Keratinocyte (primary cell): ENCODE measurements at regions not wholly inside any gene's neighbourhood (a gene's known extent, or its start where the extent isn't known, plus 50 kb on each side); places are given as distances from the start of the nearest gene placed in this dataset.

ENCODE experiments used
- DNase-seq: peaks from one replicate; pipeline ENCODE4 v3.0.0-alpha.2; 2011; ENCODE audit warnings: low read depth, missing footprints, low spot score
- FAIRE-seq: peaks from 2 replicates; lab custom pipeline; 2011; peaks lifted over from hg19 to GRCh38; lab: Jason Lieb, UNC
- H2AFZ ChIP-seq: 2 replicates; pipeline ENCODE4 v1.6.0; 2012; ENCODE audit warnings: low read length, control low read depth, inconsistent platforms; ENCODE audit not compliant: control insufficient read depth
- H3K27ac ChIP-seq: 2 replicates; pipeline ENCODE4 v1.5.1; 2011; ENCODE audit warnings: low read length; ENCODE audit not compliant: control insufficient read depth, insufficient read depth
- H3K27me3 ChIP-seq: 3 replicates; pipeline ENCODE4 v1.6.0; 2011; ENCODE audit warnings: low read length; ENCODE audit not compliant: control insufficient read depth, insufficient read depth; ENCODE audit errors: extremely low read depth
- H3K36me3 ChIP-seq, 2 experiments: 2 replicates in 1 of 2; 3 replicates in 1 of 2; pipeline ENCODE4 v1.5.1; 2011; ENCODE audit warnings: low read length in 2 of 2, mild to moderate bottlenecking in 1 of 2; ENCODE audit not compliant: control insufficient read depth in 2 of 2, insufficient read depth in 2 of 2; ENCODE audit errors: extremely low read depth in 1 of 2
- H3K4me1 ChIP-seq: 3 replicates; pipeline ENCODE4 v1.5.1; 2011; ENCODE audit warnings: low read length; ENCODE audit not compliant: control insufficient read depth, insufficient read depth; ENCODE audit errors: extremely low read depth
- H3K4me2 ChIP-seq: 3 replicates; pipeline ENCODE4 v1.6.0; 2011; ENCODE audit warnings: low read depth, low read length; ENCODE audit not compliant: control insufficient read depth, insufficient read depth; ENCODE audit errors: extremely low read depth
- H3K4me3 ChIP-seq, 3 experiments: fragments of 200-600 bp in 1 of 3; sonication (generic) in 1 of 3; 2 replicates in 2 of 3; 3 replicates in 1 of 3; pipeline ENCODE4 v1.5.1; 2011 to 2016; ENCODE audit warnings: low read length in 3 of 3, mild to moderate bottlenecking in 3 of 3, control low read depth in 2 of 3, inconsistent platforms in 1 of 3, low read depth in 1 of 3, mixed read lengths in 1 of 3, mixed run types in 1 of 3, moderate library complexity in 1 of 3; ENCODE audit not compliant: control insufficient read depth in 2 of 3, insufficient read depth in 2 of 3; ENCODE audit errors: extremely low read depth in 1 of 3
- H3K79me2 ChIP-seq: 2 replicates; pipeline ENCODE4 v1.6.0; 2012; ENCODE audit warnings: low read length; ENCODE audit not compliant: control insufficient read depth, insufficient read depth
- H3K9ac ChIP-seq: 3 replicates; pipeline ENCODE4 v1.6.0; 2011; ENCODE audit warnings: low read length; ENCODE audit not compliant: control insufficient read depth, insufficient read depth; ENCODE audit errors: extremely low read depth
- H3K9me1 ChIP-seq: 3 replicates; pipeline ENCODE4 v1.6.0; 2011; ENCODE audit warnings: low read length; ENCODE audit not compliant: control insufficient read depth, insufficient read depth; ENCODE audit errors: extremely low read depth
- H3K9me3 ChIP-seq: 2 replicates; pipeline ENCODE4 v1.5.1; 2012; ENCODE audit warnings: low read depth, low read length; ENCODE audit not compliant: control insufficient read depth
- H4K20me1 ChIP-seq: 3 replicates; pipeline ENCODE4 v1.6.0; 2011; ENCODE audit warnings: low read length; ENCODE audit not compliant: control insufficient read depth, insufficient read depth; ENCODE audit errors: extremely low read depth
- CTCF ChIP-seq, 3 experiments: IDR thresholded peaks in 1 of 3; conservative IDR thresholded peaks in 1 of 3; optimal IDR thresholded peaks in 1 of 3; 2 replicates in 2 of 3; 3 replicates in 1 of 3; pipeline versions ENCODE3 to v1.5.1; 2011; ENCODE audit warnings: low read length in 3 of 3, mild to moderate bottlenecking in 3 of 3, moderate library complexity in 2 of 3, control low read depth in 1 of 3, inconsistent platforms in 1 of 3; ENCODE audit not compliant: insufficient read depth in 2 of 3; ENCODE audit errors: extremely low read depth in 1 of 3
- EZH2 ChIP-seq: IDR thresholded peaks from one replicate; pipeline ENCODE4 v1.6.1; 2012; ENCODE audit warnings: inconsistent platforms, mild to moderate bottlenecking, low read length, moderate library complexity
- dilution Hi-C: fragments of 300-500 bp; cut with MboI; formaldehyde crosslinking; loops from one replicate; pipeline ENCODE4 v1.7.0; 2020; ENCODE audit warnings: low sequenced_read_pairs; ENCODE audit not compliant: extremely low pct_ligation_motif_present

- no peaks in the 10 kb centered on the region for H4K20me1 ChIP-seq
- H3K27me3 ChIP-seq, result no peaks in the 10 kb centered on the region
- dilution Hi-C loops, result loop anchor here (10.0 to 25.0 kb wide), 2 partner anchors 312 to 420 kb away; no protein-coding TSS in a partner anchor
- peaks cover 5% of the 10 kb centered on the region for H3K4me1 ChIP-seq
- H3K4me3 ChIP-seq, result no peak overlapping the region
- H3K36me3 ChIP-seq, result no peaks in the 10 kb centered on the region
- H3K79me2 ChIP-seq, result no peaks in the 10 kb centered on the region
- no peaks in the 10 kb centered on the region for H3K9me3 ChIP-seq
- DNase-seq, result no peak
- no peaks in the 10 kb centered on the region for H3K9me1 ChIP-seq
- peak overlapping the region; percentile 32 for H2AFZ ChIP-seq
- FAIRE-seq, result no peak
- peak overlapping the region; percentile 42 for H3K27ac ChIP-seq
- peak overlapping the region; percentile 16 for H3K9ac ChIP-seq
- no peak overlapping the region for H3K4me2 ChIP-seq
- TF ChIP-seq CTCF (optimal IDR thresholded peaks at IDR 0.05 in 1 of 3, IDR thresholded peaks at IDR 0.05 in 1 of 3, conservative IDR thresholded peaks at IDR 0.05 in 1 of 3; ENCODE audit: extremely low read depth in 1 of 3, insufficient read depth in 2 of 3, low read length in 3 of 3), result no peak
- no peak for TF ChIP-seq EZH2
Observed at GRCh38 chr3:102225005-102225404, 209.8 kb upstream of the ZPLD1 start.

GRCh38 chr3:102225407-102226132 is 209.2 kb upstream of the ZPLD1 start:
- FAIRE-seq (peak; percentile 89), DNase-seq (peak; percentile 42)
- TF ChIP-seq CTCF (optimal IDR thresholded peaks at IDR 0.05 in 1 of 3, IDR thresholded peaks at IDR 0.05 in 1 of 3, conservative IDR thresholded peaks at IDR 0.05 in 1 of 3; ENCODE audit: extremely low read depth in 1 of 3, insufficient read depth in 2 of 3, low read length in 3 of 3) (peak in 2 of 3 experiments; percentile 42 to 63), EZH2 (no peak)
- H2AFZ ChIP-seq, result peak overlapping the region; percentile 32
- no peak overlapping the region for H3K4me2 ChIP-seq
- no peaks in the 10 kb centered on the region for H3K9me1 ChIP-seq
- peaks cover 5% of the 10 kb centered on the region for H3K4me1 ChIP-seq
- H3K27ac ChIP-seq, result peak overlapping the region; percentile 42
- peak overlapping the region; percentile 16 for H3K9ac ChIP-seq
- H4K20me1 ChIP-seq, result no peaks in the 10 kb centered on the region
- H3K36me3 ChIP-seq, result no peaks in the 10 kb centered on the region
- H3K9me3 ChIP-seq, result no peaks in the 10 kb centered on the region
- H3K27me3 ChIP-seq, result no peaks in the 10 kb centered on the region
- H3K4me3 ChIP-seq, result no peak overlapping the region
- H3K79me2 ChIP-seq, result no peaks in the 10 kb centered on the region
- dilution Hi-C loops, result loop anchor here (10.0 to 25.0 kb wide), 2 partner anchors 312 to 421 kb away; no protein-coding TSS in a partner anchor
